ENCODE measurements at regions not wholly inside any gene's neighbourhood (a gene's known extent, or its start where the extent isn't known, plus 50 kb on each side); places are given as distances from the start of the nearest gene placed in this dataset.

GRCh38 chr6:9937031-9937763, 477.7 kb downstream of the TFAP2A start:
- TF ChIP-seq POLR2AphosphoS5 (IDR thresholded peaks at IDR 0.05; ENCODE audit: low read depth, low read length) (no peak), SIN3A (IDR thresholded peaks at IDR 0.05; ENCODE audit: borderline replicate concordance, insufficient read depth, low read length) (no peak), FOXP2 (optimal IDR thresholded peaks at IDR 0.05; ENCODE audit: borderline replicate concordance, extremely low read depth, extremely low read length, insufficient read depth) (no peak), REST (IDR thresholded peaks at IDR 0.05; ENCODE audit: insufficient read depth in 1 of 2, low read depth in 2 of 2, low read length in 2 of 2) (no peak)

GRCh38 chr6:9936551-9936950, 478.3 kb downstream of the TFAP2A start:
- TF ChIP-seq FOXP2 (optimal IDR thresholded peaks at IDR 0.05; ENCODE audit: borderline replicate concordance, extremely low read depth, extremely low read length, insufficient read depth) (no peak), SIN3A (IDR thresholded peaks at IDR 0.05; ENCODE audit: borderline replicate concordance, insufficient read depth, low read length) (no peak)

GRCh38 chr6:9933677-9934076, 481.2 kb downstream of the TFAP2A start:
- TF ChIP-seq POLR2AphosphoS5 (IDR thresholded peaks at IDR 0.05; ENCODE audit: low read depth, low read length) (no peak), FOXP2 (optimal IDR thresholded peaks at IDR 0.05; ENCODE audit: borderline replicate concordance, extremely low read depth, extremely low read length, insufficient read depth) (no peak), SIN3A (IDR thresholded peaks at IDR 0.05; ENCODE audit: borderline replicate concordance, insufficient read depth, low read length) (no peak), TAF1 (IDR thresholded peaks at IDR 0.05; ENCODE audit: borderline replicate concordance, insufficient read depth, low read length) (no peak), REST (IDR thresholded peaks at IDR 0.05; ENCODE audit: insufficient read depth in 1 of 2, low read depth in 2 of 2, low read length in 2 of 2) (no peak)

GRCh38 chr6:9927275-9927674, 487.6 kb downstream of the TFAP2A start:
- TF ChIP-seq SIN3A (IDR thresholded peaks at IDR 0.05; ENCODE audit: borderline replicate concordance, insufficient read depth, low read length) (no peak), FOXP2 (optimal IDR thresholded peaks at IDR 0.05; ENCODE audit: borderline replicate concordance, extremely low read depth, extremely low read length, insufficient read depth) (no peak), TAF1 (IDR thresholded peaks at IDR 0.05; ENCODE audit: borderline replicate concordance, insufficient read depth, low read length) (no peak), POLR2AphosphoS5 (IDR thresholded peaks at IDR 0.05; ENCODE audit: low read depth, low read length) (no peak), REST (IDR thresholded peaks at IDR 0.05; ENCODE audit: insufficient read depth in 1 of 2, low read depth in 2 of 2, low read length in 2 of 2) (no peak)

GRCh38 chr6:9924971-9925370, 489.9 kb downstream of the TFAP2A start:
- no peak for TF ChIP-seq SIN3A (IDR thresholded peaks at IDR 0.05; ENCODE audit: borderline replicate concordance, insufficient read depth, low read length)
- no peak for TF ChIP-seq REST (IDR thresholded peaks at IDR 0.05; ENCODE audit: insufficient read depth in 1 of 2, low read depth in 2 of 2, low read length in 2 of 2)

Measured in PFSK-1 (cell line).